Skeletal muscle cell (primary cell): ENCODE measurements at regions not wholly inside any gene's neighbourhood (a gene's known extent, or its start where the extent isn't known, plus 50 kb on each side); places are given as distances from the start of the nearest gene placed in this dataset.

Source experiments
- DNase-seq: peaks from one replicate; pipeline ENCODE4 v3.0.0-alpha.2; 2010; ENCODE audit warnings: low read depth
- H3K4me3 ChIP-seq: 2 replicates; pipeline ENCODE4 v1.5.1; 2011; ENCODE audit warnings: low read depth, mild to moderate bottlenecking, control low read depth, low read length, moderate library complexity

GRCh38 chr11:25920356-25920755 is 411.6 kb upstream of the ANO3 start:
- no peak for DNase-seq
- no peak overlapping the region for H3K4me3 ChIP-seq

- H3K4me3 ChIP-seq: no peak overlapping the region
- no peak for DNase-seq
Measured at GRCh38 chr11:25924586-25924985, 407.3 kb upstream of the ANO3 start.

GRCh38 chr11:25925359-25925758 is 406.6 kb upstream of the ANO3 start:
- no peak for DNase-seq
- no peak overlapping the region for H3K4me3 ChIP-seq

- H3K4me3 ChIP-seq: no peak overlapping the region
- no peak for DNase-seq
Measured at GRCh38 chr11:25927411-25927953, 404.4 kb upstream of the ANO3 start.

GRCh38 chr11:25928076-25928475 is 403.9 kb upstream of the ANO3 start:
- DNase-seq: no peak
- H3K4me3 ChIP-seq: no peak overlapping the region

- H3K4me3 ChIP-seq: no peak overlapping the region
- no peak for DNase-seq
Measured at GRCh38 chr11:25938952-25939351, 393.0 kb upstream of the ANO3 start.

- DNase-seq: no peak
- H3K4me3 ChIP-seq: no peak overlapping the region
Measured at GRCh38 chr11:25939691-25940090, 392.2 kb upstream of the ANO3 start.

- no peak for DNase-seq
- H3K4me3 ChIP-seq: no peak overlapping the region
Measured at GRCh38 chr11:25941353-25941752, 390.6 kb upstream of the ANO3 start.

GRCh38 chr11:25943031-25943430 is 388.9 kb upstream of the ANO3 start:
- H3K4me3 ChIP-seq: no peak overlapping the region
- no peak for DNase-seq

GRCh38 chr11:25943777-25944661 is 387.9 kb upstream of the ANO3 start:
- H3K4me3 ChIP-seq: no peak overlapping the region
- DNase-seq: no peak

GRCh38 chr11:25949918-25950317 is 382.0 kb upstream of the ANO3 start:
- H3K4me3 ChIP-seq: no peak overlapping the region
- DNase-seq: no peak

- no peak overlapping the region for H3K4me3 ChIP-seq
- DNase-seq: no peak
Measured at GRCh38 chr11:25953006-25953405, 378.9 kb upstream of the ANO3 start.

GRCh38 chr11:25958045-25958444 is 373.9 kb upstream of the ANO3 start:
- no peak for DNase-seq

GRCh38 chr11:25961539-25961938 is 370.4 kb upstream of the ANO3 start:
- H3K4me3 ChIP-seq: no peak overlapping the region
- DNase-seq: no peak

More at GRCh38 chr11:25958045-25958444, 373.9 kb upstream of the ANO3 start:
- H3K4me3 ChIP-seq: no peak overlapping the region

- DNase-seq: no peak
- no peak overlapping the region for H3K4me3 ChIP-seq
Measured at GRCh38 chr11:25970726-25971508, 361.0 kb upstream of the ANO3 start.

GRCh38 chr11:25980091-25980490 is 351.8 kb upstream of the ANO3 start:
- no peak for DNase-seq
- no peak overlapping the region for H3K4me3 ChIP-seq

- DNase-seq: peak; percentile 24
- H3K4me3 ChIP-seq: no peak overlapping the region
Measured at GRCh38 chr11:25981998-25982397, 349.9 kb upstream of the ANO3 start.

- DNase-seq: no peak
- H3K4me3 ChIP-seq: no peak overlapping the region
Measured at GRCh38 chr11:25983280-25983679, 348.6 kb upstream of the ANO3 start.

GRCh38 chr11:25988178-25988577 is 343.8 kb upstream of the ANO3 start:
- no peak for DNase-seq
- H3K4me3 ChIP-seq: no peak overlapping the region

- no peak for DNase-seq
- H3K4me3 ChIP-seq: no peak overlapping the region
Measured at GRCh38 chr11:25990406-25990805, 341.5 kb upstream of the ANO3 start.
